HL-60/S4 (cell line): ENCODE measurements at regions not wholly inside any gene's neighbourhood (a gene's known extent, or its start where the extent isn't known, plus 50 kb on each side); places are given as distances from the start of the nearest gene placed in this dataset.

ENCODE experiments used
- in situ Hi-C: fragments of 300-500 bp; cut with MboI; formaldehyde crosslinking; loops from 2 replicates; pipeline ENCODE4 v1.14.3; 2022; ENCODE audit warnings: low sequenced_read_pairs

- in situ Hi-C loops, result no loop called here
Observed at GRCh38 chr4:176898791-176899190, 106.1 kb upstream of the VEGFC start.

GRCh38 chr4:176902710-176903323, 110.1 kb upstream of the VEGFC start:
- in situ Hi-C loops, result no loop called here

GRCh38 chr4:176906709-176907108, 114.0 kb upstream of the VEGFC start:
- in situ Hi-C loops, result no loop called here

- in situ Hi-C loops, result no loop called here
Observed at GRCh38 chr4:176910646-176911045, 117.9 kb upstream of the VEGFC start.

GRCh38 chr4:176919631-176920030, 126.9 kb upstream of the VEGFC start:
- in situ Hi-C loops, result no loop called here

- in situ Hi-C loops, result no loop called here
Observed at GRCh38 chr4:176920694-176921093, 128.0 kb upstream of the VEGFC start.

GRCh38 chr4:176921256-176921655, 128.5 kb upstream of the VEGFC start:
- in situ Hi-C loops, result no loop called here

- in situ Hi-C loops, result no loop called here
Observed at GRCh38 chr4:176924238-176924637, 131.5 kb upstream of the VEGFC start.

GRCh38 chr4:176925962-176926361, 133.2 kb upstream of the VEGFC start:
- in situ Hi-C loops, result no loop called here

GRCh38 chr4:176927117-176927516, 134.4 kb upstream of the VEGFC start:
- in situ Hi-C loops, result no loop called here

- in situ Hi-C loops, result no loop called here
Observed at GRCh38 chr4:176927664-176928063, 134.9 kb upstream of the VEGFC start.

GRCh38 chr4:176939445-176939844, 146.7 kb upstream of the VEGFC start:
- in situ Hi-C loops, result no loop called here

- in situ Hi-C loops, result no loop called here
Observed at GRCh38 chr4:176945334-176945733, 152.6 kb upstream of the VEGFC start.

GRCh38 chr4:176949029-176949428, 156.3 kb upstream of the VEGFC start:
- in situ Hi-C loops, result no loop called here

- in situ Hi-C loops, result no loop called here
Observed at GRCh38 chr4:176953021-176953420, 160.3 kb upstream of the VEGFC start.

- in situ Hi-C loops, result no loop called here
Observed at GRCh38 chr4:176957353-176958118, 164.8 kb upstream of the VEGFC start.

- in situ Hi-C loops, result no loop called here
Observed at GRCh38 chr4:176959980-176960379, 167.3 kb upstream of the VEGFC start.

- in situ Hi-C loops, result no loop called here
Observed at GRCh38 chr4:176963121-176963520, 170.4 kb upstream of the VEGFC start.

GRCh38 chr4:176964116-176964691, 171.5 kb upstream of the VEGFC start:
- in situ Hi-C loops, result no loop called here

- in situ Hi-C loops, result no loop called here
Observed at GRCh38 chr4:176967586-176967985, 174.9 kb upstream of the VEGFC start.

GRCh38 chr4:176968094-176968493, 175.4 kb upstream of the VEGFC start:
- in situ Hi-C loops, result no loop called here

- in situ Hi-C loops, result no loop called here
Observed at GRCh38 chr4:176969011-176969410, 176.3 kb upstream of the VEGFC start.
